Left lung (tissue), 4 donors: ENCODE measurements at regions not wholly inside any gene's neighbourhood (a gene's known extent, or its start where the extent isn't known, plus 50 kb on each side); places are given as distances from the start of the nearest gene placed in this dataset.

Experiments
- ATAC-seq: fragments of 200-7000 bp; cut with Tn5 transposase; one replicate; pipeline ENCODE4 v1.9.1; 2020; ENCODE audit warnings: moderate library complexity
- DNase-seq, 4 donors: peaks; one replicate each; pipeline ENCODE4 v3.0.0-alpha.2; 2013 to 2020
- H3K27ac ChIP-seq, 2 donors: fragments of 200-600 bp; sonication (generic) in 1 of 2; one replicate each; pipeline versions ENCODE4 v1.5.0 to v1.8.0; 2020 to 2021
- H3K27me3 ChIP-seq, 2 donors: fragments of 200-600 bp; sonication (generic) in 1 of 2; one replicate each; pipeline versions ENCODE4 v1.5.0 to v1.8.0; 2020 to 2021
- H3K36me3 ChIP-seq, 2 donors: fragments of 200-600 bp; sonication (generic) in 1 of 2; one replicate each; pipeline versions ENCODE4 v1.5.0 to v1.8.0; 2020 to 2021
- H3K4me1 ChIP-seq, 2 donors: fragments of 200-600 bp; one replicate each; pipeline ENCODE4 v1.8.0; 2021
- H3K4me3 ChIP-seq, 2 donors: fragments of 200-600 bp; sonication (generic) in 1 of 2; one replicate each; pipeline versions ENCODE4 v1.5.0 to v1.8.0; 2020 to 2021; ENCODE audit warnings: mild to moderate bottlenecking in 1 of 2
- H3K9me3 ChIP-seq, 2 donors: fragments of 200-600 bp; sonication (generic) in 1 of 2; one replicate each; pipeline versions ENCODE4 v1.5.0 to v1.8.0; 2020 to 2021
- CTCF ChIP-seq, 2 donors: fragments of 200-600 bp; sonication (generic) in 1 of 2; IDR thresholded peaks; one replicate each; pipeline versions ENCODE4 v1.5.0 to v1.8.0; 2021; ENCODE audit warnings: antibody characterized with exemption in 2 of 2
- intact Hi-C, 2 donors: fragments of 100-400 bp; cut with DNase I; formaldehyde crosslinking; loops; one replicate each; pipeline versions ENCODE4 v1.11.2 to v1.14.2; 2022
- donor health status: DM: no; HTN: yes; CAD: no.
- donor health status: DM: no; HTN: no; CAD: no.

- intact Hi-C loops: no loop called here
- ATAC-seq: no peak
- no peak for TF ChIP-seq CTCF (IDR thresholded peaks at IDR 0.05)
Measured at GRCh38 chr13:37216331-37216730, 110.9 kb upstream of the CSNK1A1L start.

GRCh38 chr13:37212826-37213225 is 107.4 kb upstream of the CSNK1A1L start:
- H3K9me3 ChIP-seq: no peaks in the 10 kb centered on the region
- no peak for ATAC-seq
- no peaks in the 10 kb centered on the region for H3K36me3 ChIP-seq
- no peak overlapping the region for H3K4me3 ChIP-seq
- TF ChIP-seq CTCF (IDR thresholded peaks at IDR 0.05): no peak
- intact Hi-C loops: no loop called here
- H3K27me3 ChIP-seq: no peaks in the 10 kb centered on the region
- no peak overlapping the region for H3K27ac ChIP-seq
- no peak for DNase-seq
- no peaks in the 10 kb centered on the region for H3K4me1 ChIP-seq

More at GRCh38 chr13:37216331-37216730, 110.9 kb upstream of the CSNK1A1L start:
- H3K36me3 ChIP-seq: no peaks in the 10 kb centered on the region
- no peaks in the 10 kb centered on the region for H3K9me3 ChIP-seq
- no peak overlapping the region for H3K27ac ChIP-seq
- H3K4me3 ChIP-seq: no peak overlapping the region
- no peaks in the 10 kb centered on the region for H3K4me1 ChIP-seq
- no peaks in the 10 kb centered on the region for H3K27me3 ChIP-seq
- no peak for DNase-seq

DNA sequence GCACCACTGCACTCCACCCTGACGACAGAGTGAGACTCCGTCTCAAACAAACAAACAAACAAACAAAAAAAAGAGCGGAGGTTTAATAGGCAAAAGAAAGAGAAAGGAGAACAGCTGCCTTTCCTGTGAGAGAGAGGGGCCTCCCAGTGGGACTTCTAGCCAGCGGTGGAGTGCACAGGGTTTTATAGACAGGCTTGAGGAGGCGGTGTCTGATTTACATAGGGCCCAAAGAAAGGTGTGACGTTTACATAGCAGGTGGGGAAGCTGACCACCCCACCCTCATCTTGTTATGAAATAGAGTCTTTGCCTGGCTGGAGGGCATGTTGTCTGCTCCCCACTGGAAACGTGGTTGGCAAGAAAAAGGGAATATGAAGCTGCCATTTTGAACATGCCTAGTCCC is 106.0 kb upstream of the CSNK1A1L start:
- intact Hi-C loops: no loop called here
- no peak overlapping the region for H3K27ac ChIP-seq
- H3K36me3 ChIP-seq: no peaks in the 10 kb centered on the region
- no peaks in the 10 kb centered on the region for H3K27me3 ChIP-seq
- no peak overlapping the region for H3K4me3 ChIP-seq
- H3K4me1 ChIP-seq: no peaks in the 10 kb centered on the region
- ATAC-seq (no peak), DNase-seq (no peak)
- TF ChIP-seq CTCF (IDR thresholded peaks at IDR 0.05): no peak
- no peaks in the 10 kb centered on the region for H3K9me3 ChIP-seq

DNA sequence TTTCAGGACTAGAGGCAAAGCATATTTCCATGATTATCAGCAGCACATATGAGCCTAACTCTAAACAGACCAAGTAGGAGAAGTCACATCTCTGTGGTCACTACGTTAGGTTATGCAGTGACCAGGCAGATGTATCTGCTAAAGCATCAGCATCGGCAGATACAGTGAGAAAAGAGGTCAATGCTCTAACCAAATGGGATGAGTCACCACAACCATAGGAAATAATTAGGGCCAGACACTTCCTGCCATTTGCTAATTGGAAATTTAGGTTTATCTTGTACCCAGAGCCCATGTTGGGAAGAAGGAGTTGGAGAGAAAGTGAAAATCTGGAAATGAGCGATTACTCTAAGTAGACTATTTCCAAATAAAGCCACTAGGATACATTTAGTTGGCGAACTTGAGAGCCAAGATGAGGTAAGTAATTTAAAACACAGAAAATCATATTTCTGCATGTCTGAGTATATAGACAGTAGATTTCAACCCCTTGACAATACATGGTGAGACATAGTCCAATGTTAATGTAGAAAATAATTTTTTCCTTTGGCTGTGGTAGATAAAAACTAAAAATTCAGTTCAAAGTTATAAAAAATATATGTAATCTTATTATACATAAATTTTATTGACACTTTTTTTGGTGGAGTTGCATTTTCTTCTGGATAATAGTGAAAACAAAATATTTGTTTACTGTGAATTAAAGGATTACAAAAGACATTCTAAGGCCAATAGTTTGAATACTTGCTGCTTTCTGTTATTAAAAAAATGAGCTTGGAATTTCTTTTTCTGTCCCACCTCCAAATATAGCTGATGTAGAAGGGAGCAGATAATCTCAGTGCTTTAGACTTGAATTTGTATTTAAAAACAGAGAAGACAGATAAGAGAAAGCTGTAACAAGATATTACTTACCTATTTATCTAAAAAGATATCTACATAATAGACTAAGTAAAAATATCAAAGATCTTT is 104.4 kb upstream of the CSNK1A1L start:
- intact Hi-C loops: no loop called here
- H3K4me1 ChIP-seq: no peaks in the 10 kb centered on the region
- H3K9me3 ChIP-seq: no peaks in the 10 kb centered on the region
- ATAC-seq: no peak
- H3K27me3 ChIP-seq: no peaks in the 10 kb centered on the region
- no peak overlapping the region for H3K27ac ChIP-seq
- DNase-seq: no peak
- no peak overlapping the region for H3K4me3 ChIP-seq
- H3K36me3 ChIP-seq: no peaks in the 10 kb centered on the region
- TF ChIP-seq CTCF (IDR thresholded peaks at IDR 0.05): no peak

DNA sequence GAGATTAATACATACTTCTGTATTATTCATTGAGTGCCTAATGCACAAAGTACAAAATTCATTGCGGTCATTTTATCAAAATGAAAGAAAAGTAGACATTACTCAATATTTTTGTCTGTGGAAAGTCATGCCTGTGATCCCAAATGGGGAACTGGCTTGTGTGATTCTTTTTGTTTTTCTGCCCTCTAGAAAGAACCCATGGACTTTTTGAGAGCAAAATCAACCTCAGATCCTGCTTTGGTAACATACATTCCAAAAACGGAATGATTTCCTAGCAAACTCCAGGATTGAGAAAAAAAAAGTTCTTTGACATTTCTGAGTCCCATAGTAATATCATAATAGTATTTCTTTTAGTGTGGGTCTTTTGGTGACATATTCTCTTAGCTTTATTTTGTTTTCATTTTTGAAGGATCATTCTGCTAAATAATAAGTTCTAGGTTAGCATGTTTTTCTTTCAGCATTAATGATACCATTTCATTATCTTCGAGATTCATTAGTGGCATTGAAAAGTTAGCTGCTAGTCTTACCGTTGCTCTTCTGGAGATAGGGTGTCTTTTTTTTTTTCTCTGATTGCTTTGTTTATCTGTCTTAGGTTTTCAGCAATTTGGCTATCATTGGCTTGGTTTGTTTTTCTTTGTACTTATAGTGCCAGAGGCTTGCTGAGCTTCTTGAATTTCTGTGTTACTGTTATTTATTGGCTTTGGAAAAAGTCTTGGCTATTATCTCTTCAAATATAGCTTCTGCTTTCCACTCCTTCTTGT is 102.4 kb upstream of the CSNK1A1L start:
- ATAC-seq: no peak
- no peaks in the 10 kb centered on the region for H3K9me3 ChIP-seq
- H3K27ac ChIP-seq: no peak overlapping the region
- no peak overlapping the region for H3K4me3 ChIP-seq
- H3K36me3 ChIP-seq: no peaks in the 10 kb centered on the region
- intact Hi-C loops: no loop called here
- no peak for DNase-seq
- no peak for TF ChIP-seq CTCF (IDR thresholded peaks at IDR 0.05)
- H3K4me1 ChIP-seq: no peaks in the 10 kb centered on the region
- no peaks in the 10 kb centered on the region for H3K27me3 ChIP-seq
